Stimulated activated CD4-positive, alpha-beta T cell treated with anti-CD3 and anti-CD28 coated beads, Interleukin-2, amount 100 ng/mL, for 24 hours (primary cell): ENCODE measurements at regions not wholly inside any gene's neighbourhood (a gene's known extent, or its start where the extent isn't known, plus 50 kb on each side); places are given as distances from the start of the nearest gene placed in this dataset.
A peak's percentile ranks its signal among the peaks of the same experiment; 100 is the strongest.

Experiments used
- DNase-seq, 2 donors: peaks; one replicate each; pipeline ENCODE4 v3.0.0-alpha.2; 2020

GRCh38 chr6:40936818-40937251 is 102.2 kb downstream of the UNC5CL start:
- DNase-seq = no peak

- no peak for DNase-seq
Measured at GRCh38 chr6:40933864-40934263, 105.2 kb downstream of the UNC5CL start.

DNA sequence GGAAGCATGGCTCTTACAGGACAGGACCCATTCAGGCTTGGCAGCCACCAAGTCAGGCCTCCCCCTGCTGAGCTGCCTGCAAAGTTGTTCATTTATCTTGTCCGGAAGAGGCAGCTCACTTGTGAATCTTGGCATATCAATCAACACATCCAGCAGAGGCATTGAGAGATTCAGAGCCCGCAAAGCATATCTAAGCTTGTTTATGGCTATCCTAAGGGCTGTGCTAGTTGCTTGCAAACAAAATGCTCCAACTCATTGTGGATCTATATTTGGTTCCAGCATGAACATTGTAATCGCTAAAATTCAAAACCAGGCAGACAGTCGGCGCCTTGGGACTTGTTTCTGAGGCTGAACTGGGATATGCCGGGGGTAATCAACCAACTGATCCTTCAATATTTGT is 106.1 kb downstream of the UNC5CL start:
- no peak for DNase-seq

DNA sequence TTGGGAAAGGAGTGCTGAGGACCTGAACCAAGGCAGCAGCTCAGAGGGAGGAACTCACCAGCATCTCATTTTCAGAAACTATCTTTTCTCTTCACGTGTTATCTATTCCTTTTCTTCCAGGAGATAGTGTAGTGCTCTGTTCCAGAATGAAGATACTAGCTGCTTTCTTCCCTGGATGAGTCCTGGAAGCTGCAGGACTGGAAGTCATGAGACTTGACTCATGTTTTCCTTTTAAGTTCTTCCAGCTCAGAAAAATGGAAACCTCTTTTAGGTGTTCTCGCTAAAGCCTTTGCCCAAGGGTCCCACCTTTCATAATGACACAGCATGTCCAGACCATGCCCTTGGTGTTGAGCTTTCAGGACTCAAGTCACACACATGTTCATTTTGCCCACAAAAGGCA is 106.7 kb downstream of the UNC5CL start:
- no peak for DNase-seq

DNA sequence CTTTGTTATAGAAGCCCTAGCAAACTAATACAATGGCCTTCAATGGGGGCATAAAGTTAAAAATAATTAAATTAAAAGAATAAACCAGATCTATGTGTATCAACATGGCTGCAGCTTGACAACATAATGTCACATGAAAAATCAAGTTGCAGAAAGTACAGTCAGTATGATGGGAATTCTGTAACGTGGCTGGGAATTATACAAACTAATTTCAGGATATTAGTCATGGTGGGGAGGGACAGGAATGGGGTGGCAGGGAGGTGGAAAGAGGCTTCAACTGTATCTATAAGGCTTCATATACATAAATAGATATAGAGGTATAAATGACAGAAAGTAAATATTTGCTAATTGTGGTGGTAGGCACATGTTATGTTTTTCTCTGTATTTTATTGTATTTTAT is 107.1 kb downstream of the UNC5CL start:
- no peak for DNase-seq

DNA sequence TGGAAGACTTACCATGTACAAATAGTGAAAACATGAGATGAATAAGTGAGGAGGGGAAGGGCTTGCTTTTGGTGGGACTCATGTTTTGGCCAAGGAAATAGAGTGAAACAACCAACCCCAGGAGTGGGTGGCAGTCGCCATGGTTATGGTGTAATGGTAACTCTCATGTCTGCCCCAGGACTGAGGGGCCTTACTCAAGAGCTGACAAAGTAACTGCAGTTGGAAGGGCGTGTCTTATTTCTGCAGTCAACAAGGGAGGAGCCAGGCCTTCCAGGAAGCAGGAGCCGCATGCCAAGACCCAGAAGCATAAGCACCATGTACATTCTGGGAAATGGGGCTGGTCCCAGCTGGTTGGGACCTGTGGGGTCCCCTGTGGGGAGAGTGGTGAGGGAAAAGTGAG is 108.5 kb downstream of the UNC5CL start:
- DNase-seq = no peak

DNA sequence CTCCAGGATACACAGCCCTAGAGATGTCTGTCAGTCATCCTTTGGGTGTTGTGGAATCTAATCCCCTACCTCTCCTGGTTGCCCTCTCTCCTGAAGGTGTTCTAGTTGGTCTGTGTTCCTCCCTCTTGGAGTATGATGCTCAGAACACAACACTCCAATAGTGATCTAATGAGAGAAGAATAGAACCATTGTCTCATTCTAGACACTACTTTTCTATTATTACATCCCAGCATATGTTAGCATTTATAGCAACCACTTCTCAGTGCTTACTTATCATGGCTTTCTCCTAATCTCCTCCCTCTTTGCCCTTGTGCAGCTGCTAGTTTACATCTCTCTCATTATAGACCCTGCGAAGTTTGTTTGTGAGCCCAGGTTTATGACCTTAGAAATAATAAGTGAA is 109.0 kb downstream of the UNC5CL start:
- no peak for DNase-seq

DNA sequence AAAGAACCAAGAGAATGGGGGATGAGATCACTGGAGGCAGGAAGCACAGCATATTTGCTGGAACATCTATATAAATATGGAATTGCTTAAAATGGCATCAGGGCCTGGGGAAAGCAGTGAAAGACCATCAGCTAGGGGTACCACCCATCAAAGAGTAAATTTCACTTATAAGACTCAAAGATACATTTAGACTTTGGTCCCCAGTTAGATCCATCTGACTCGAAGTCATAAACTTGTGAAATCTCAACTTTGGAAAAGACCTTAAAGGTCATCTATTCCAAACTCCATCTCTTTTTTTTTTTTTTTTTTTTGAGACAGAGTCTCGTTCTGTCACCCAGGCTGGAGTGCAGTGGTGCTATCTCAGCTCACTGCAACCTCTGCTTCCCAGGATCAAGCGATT is 109.8 kb downstream of the UNC5CL start:
- no peak for DNase-seq

DNA sequence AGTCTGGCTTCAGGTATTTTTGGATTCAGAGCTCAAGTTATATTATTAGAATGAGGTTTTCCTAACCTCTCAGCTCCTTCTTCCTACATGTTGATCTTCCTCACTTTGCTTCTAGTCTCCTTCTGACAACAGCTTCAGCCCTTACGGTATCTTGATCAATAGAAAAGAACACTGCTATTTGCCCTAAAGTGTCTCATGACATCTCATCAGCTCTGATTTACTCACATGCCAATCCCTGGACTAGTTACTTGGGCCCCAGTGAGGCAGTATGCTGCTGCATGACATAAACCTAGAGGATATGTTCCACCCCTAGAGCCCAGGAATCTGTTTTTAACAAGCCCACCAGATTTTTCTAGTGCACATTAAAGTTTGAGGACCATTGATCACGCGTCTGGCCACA is 110.3 kb downstream of the UNC5CL start:
- no peak for DNase-seq

DNA sequence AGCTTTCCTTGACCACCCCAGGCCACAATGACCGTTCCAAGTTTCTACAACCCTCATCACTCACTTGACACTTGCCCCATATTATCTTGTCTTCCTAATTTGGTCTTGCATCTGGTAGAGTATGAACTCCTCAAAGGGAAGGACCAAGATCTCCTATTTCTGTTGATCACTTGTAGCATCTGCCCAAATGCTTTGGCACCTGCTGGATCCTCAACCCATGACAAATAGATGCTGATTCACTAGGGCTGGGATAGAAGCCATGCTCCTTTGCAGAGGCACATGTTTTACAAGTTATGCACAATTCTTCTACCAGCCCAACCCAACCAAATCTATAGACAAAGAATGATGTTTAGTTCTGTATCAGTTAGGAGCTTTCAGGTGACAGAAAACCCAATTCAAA is 110.7 kb downstream of the UNC5CL start:
- DNase-seq = no peak

- no peak for DNase-seq
Measured at GRCh38 chr6:40925341-40925740, 113.7 kb downstream of the UNC5CL start.

DNA sequence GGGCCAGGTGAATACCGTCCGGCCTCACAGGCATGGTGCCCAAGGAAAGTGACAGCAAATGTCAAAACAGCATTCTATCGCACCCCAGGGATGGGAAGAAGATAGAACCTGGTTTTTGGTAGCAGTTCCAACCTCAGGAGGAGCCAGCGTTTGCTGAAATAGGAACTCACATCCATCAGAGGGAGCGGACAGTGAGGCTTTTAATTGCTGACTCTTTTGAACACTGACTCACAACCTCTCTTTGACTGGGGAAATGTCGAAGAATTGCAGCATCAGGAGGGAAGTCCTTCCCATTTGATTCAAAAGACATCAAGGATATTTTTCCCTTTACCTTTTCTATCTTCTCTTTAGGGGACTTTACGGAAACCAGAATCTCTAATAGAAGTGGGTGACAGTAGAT is 114.2 kb downstream of the UNC5CL start:
- no peak for DNase-seq

- no peak for DNase-seq
Measured at GRCh38 chr6:40923880-40924279, 115.1 kb downstream of the UNC5CL start.

DNA sequence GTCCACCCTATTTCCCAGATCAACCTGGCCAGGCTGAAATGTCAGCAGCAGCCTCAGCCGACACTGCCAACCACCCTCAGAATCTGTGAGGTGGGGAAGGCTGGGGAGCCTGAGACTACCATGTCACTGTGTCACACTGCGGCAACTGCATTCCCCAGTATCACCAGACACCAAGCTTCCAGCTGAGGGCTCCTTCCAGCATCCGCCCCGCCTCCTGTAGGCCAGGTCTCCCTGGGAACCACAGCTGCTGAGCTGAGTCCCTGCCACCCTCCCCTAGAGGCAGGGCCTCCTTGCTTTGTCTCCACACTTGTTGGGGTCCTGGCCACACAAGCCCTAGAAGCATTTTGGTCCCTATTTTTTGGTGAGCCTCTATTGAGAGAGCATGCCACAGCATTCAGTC is 115.7 kb downstream of the UNC5CL start:
- DNase-seq = no peak

- no peak for DNase-seq
Measured at GRCh38 chr6:40922281-40922680, 116.7 kb downstream of the UNC5CL start.

DNA sequence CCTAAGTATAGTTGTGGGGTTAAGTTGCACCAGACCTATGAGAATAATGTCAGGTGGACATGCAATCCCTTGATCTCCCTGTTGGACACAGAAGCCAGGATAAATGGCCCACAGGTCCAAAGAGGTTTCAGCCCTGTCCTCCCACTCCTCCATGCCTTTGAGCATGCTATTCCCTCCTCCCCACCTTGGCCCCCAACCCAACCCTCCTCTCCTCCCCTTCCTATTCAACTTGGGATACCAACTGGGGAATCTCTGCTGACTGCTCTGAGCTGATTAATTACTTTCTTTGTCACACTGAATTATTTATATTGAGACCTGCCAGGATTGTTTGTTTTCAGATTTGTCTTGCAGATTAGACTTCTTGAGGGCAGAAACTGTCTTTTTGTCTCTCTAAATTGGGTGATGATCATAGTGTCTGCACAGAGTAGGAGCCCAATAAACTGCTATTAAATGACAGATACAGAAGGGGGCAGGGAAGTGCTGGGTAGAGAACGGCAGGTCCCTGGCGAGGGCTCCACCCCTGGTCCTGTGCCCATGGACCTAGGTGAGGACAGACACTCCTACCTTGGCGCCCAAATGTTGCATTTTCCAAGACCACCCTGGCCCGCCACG is 120.9 kb downstream of the UNC5CL start:
- no peak for DNase-seq

DNA sequence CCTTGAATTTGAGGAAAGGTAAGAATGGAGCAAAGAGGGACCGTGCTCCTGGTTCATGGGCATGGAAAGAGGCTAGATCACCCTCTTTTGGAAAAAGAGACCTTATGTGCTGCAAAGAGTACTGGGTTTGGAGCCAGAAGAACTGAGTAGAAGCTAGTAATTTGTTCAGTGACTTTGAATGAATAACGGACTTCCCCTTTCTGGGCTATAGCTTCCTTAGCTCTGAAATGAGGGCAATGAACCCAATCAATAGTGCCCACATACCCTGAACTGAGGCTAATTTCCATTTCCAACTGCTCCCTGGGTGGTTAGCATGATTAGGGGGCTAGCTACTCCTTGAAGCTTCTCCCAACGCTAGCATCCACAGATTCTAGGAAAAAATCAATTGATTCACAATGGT is 121.4 kb downstream of the UNC5CL start:
- DNase-seq = no peak

- no peak for DNase-seq
Measured at GRCh38 chr6:40916845-40917244, 122.2 kb downstream of the UNC5CL start.

- no peak for DNase-seq
Measured at GRCh38 chr6:40915165-40915564, 123.9 kb downstream of the UNC5CL start.

DNA sequence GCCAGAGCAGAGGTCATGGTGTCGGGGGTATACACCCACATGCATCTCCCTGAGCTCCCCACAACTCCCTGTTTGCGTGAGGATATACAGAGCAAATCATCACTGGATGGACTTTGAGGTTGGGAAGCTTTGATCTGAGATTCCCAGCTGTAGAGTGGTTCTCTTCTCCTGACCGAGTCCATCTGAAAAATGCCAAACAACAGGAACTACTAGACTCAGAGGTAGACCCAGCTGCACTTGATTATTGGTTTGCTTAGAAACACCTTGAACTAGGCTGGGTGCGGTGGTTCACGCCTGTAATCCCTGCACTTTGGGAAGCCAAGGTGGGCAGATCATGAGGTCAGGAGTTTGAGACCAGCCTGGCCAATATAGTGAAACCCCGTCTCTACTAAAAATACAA is 125.0 kb downstream of the UNC5CL start:
- DNase-seq = no peak

DNA sequence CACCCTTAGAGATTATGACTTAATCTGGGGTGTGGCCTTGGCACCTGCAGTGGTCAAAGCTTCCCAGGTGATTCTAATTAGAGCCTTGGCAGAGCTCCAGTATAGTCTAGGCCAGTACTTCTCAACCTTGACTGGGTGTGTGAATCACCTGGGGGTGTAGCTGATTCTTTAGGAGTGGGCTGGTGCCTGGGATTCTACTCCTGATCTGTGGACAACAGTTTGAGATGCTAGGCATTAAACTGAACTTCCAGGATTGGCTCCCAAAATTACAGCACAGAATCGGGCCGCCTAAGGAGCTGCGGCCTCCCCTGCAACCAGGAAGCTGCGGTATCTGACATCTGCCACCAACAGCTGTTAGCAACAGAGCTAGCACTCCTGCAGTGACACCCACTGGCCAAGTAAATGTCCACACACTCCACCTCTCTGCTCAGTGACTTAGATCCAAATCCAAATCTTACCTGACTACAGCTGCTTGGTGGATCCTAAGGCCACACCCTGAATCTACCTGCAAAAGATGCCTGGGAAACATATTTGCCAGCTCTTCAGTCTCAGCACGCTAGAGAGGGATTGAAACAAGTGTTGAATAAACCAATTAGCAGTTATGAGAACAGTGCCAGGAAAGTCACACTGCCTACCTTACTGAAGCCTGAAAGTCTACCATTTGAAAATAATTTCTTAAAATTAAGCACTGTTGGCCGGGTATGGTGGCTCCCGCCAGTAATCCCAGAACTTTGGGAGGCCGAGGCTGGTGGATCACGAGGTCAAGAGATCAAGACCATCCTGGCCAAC is 126.7 kb downstream of the UNC5CL start:
- peak in 1 of 2 donors; percentile 15 for DNase-seq

GRCh38 chr6:40910260-40910893 is 128.6 kb downstream of the UNC5CL start:
- DNase-seq = no peak

DNA sequence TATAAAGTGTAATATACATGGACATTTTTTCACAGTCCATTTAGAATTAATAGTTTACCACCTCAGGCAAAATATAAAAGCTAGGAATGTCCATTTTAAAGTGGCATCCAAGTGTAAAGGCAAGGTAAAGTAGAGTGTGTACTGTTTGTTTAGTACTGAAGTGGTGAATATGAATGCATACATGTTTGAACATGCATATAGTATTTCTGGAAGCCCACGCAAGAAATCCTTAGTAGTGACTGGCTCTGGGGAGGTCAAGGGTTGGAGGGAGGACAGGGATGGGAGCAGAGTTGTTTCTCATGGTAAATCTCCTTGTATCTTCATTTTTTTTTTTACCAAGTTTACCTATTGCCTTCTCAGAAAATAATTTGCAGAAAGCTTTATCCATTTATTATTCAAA is 129.2 kb downstream of the UNC5CL start:
- DNase-seq = no peak

- DNase-seq = no peak
Measured at GRCh38 chr6:40907198-40907701, 131.8 kb downstream of the UNC5CL start.
